Keratinocyte (primary cell): ENCODE measurements at regions not wholly inside any gene's neighbourhood (a gene's known extent, or its start where the extent isn't known, plus 50 kb on each side); places are given as distances from the start of the nearest gene placed in this dataset.

Experiments used
- DNase-seq: peaks from one replicate; pipeline ENCODE4 v3.0.0-alpha.2; 2011; ENCODE audit warnings: low read depth, missing footprints, low spot score
- FAIRE-seq: peaks from 2 replicates; lab custom pipeline; 2011; peaks lifted over from hg19 to GRCh38; lab: Jason Lieb, UNC
- H2AFZ ChIP-seq: 2 replicates; pipeline ENCODE4 v1.6.0; 2012; ENCODE audit warnings: low read length, control low read depth, inconsistent platforms; ENCODE audit not compliant: control insufficient read depth
- H3K27ac ChIP-seq: 2 replicates; pipeline ENCODE4 v1.5.1; 2011; ENCODE audit warnings: low read length; ENCODE audit not compliant: control insufficient read depth, insufficient read depth
- H3K27me3 ChIP-seq: 3 replicates; pipeline ENCODE4 v1.6.0; 2011; ENCODE audit warnings: low read length; ENCODE audit not compliant: control insufficient read depth, insufficient read depth; ENCODE audit errors: extremely low read depth
- H3K36me3 ChIP-seq, 2 experiments: 2 replicates in 1 of 2; 3 replicates in 1 of 2; pipeline ENCODE4 v1.5.1; 2011; ENCODE audit warnings: low read length in 2 of 2, mild to moderate bottlenecking in 1 of 2; ENCODE audit not compliant: control insufficient read depth in 2 of 2, insufficient read depth in 2 of 2; ENCODE audit errors: extremely low read depth in 1 of 2
- H3K4me1 ChIP-seq: 3 replicates; pipeline ENCODE4 v1.5.1; 2011; ENCODE audit warnings: low read length; ENCODE audit not compliant: control insufficient read depth, insufficient read depth; ENCODE audit errors: extremely low read depth
- H3K4me2 ChIP-seq: 3 replicates; pipeline ENCODE4 v1.6.0; 2011; ENCODE audit warnings: low read depth, low read length; ENCODE audit not compliant: control insufficient read depth, insufficient read depth; ENCODE audit errors: extremely low read depth
- H3K4me3 ChIP-seq, 3 experiments: fragments of 200-600 bp in 1 of 3; sonication (generic) in 1 of 3; 2 replicates in 2 of 3; 3 replicates in 1 of 3; pipeline ENCODE4 v1.5.1; 2011 to 2016; ENCODE audit warnings: low read length in 3 of 3, mild to moderate bottlenecking in 3 of 3, control low read depth in 2 of 3, inconsistent platforms in 1 of 3, low read depth in 1 of 3, mixed read lengths in 1 of 3, mixed run types in 1 of 3, moderate library complexity in 1 of 3; ENCODE audit not compliant: control insufficient read depth in 2 of 3, insufficient read depth in 2 of 3; ENCODE audit errors: extremely low read depth in 1 of 3
- H3K79me2 ChIP-seq: 2 replicates; pipeline ENCODE4 v1.6.0; 2012; ENCODE audit warnings: low read length; ENCODE audit not compliant: control insufficient read depth, insufficient read depth
- H3K9ac ChIP-seq: 3 replicates; pipeline ENCODE4 v1.6.0; 2011; ENCODE audit warnings: low read length; ENCODE audit not compliant: control insufficient read depth, insufficient read depth; ENCODE audit errors: extremely low read depth
- H3K9me1 ChIP-seq: 3 replicates; pipeline ENCODE4 v1.6.0; 2011; ENCODE audit warnings: low read length; ENCODE audit not compliant: control insufficient read depth, insufficient read depth; ENCODE audit errors: extremely low read depth
- H3K9me3 ChIP-seq: 2 replicates; pipeline ENCODE4 v1.5.1; 2012; ENCODE audit warnings: low read depth, low read length; ENCODE audit not compliant: control insufficient read depth
- H4K20me1 ChIP-seq: 3 replicates; pipeline ENCODE4 v1.6.0; 2011; ENCODE audit warnings: low read length; ENCODE audit not compliant: control insufficient read depth, insufficient read depth; ENCODE audit errors: extremely low read depth
- CTCF ChIP-seq, 3 experiments: IDR thresholded peaks in 1 of 3; conservative IDR thresholded peaks in 1 of 3; optimal IDR thresholded peaks in 1 of 3; 2 replicates in 2 of 3; 3 replicates in 1 of 3; pipeline versions ENCODE3 to v1.5.1; 2011; ENCODE audit warnings: low read length in 3 of 3, mild to moderate bottlenecking in 3 of 3, moderate library complexity in 2 of 3, control low read depth in 1 of 3, inconsistent platforms in 1 of 3; ENCODE audit not compliant: insufficient read depth in 2 of 3; ENCODE audit errors: extremely low read depth in 1 of 3
- EZH2 ChIP-seq: IDR thresholded peaks from one replicate; pipeline ENCODE4 v1.6.1; 2012; ENCODE audit warnings: inconsistent platforms, mild to moderate bottlenecking, low read length, moderate library complexity
- dilution Hi-C: fragments of 300-500 bp; cut with MboI; formaldehyde crosslinking; loops from one replicate; pipeline ENCODE4 v1.7.0; 2020; ENCODE audit warnings: low sequenced_read_pairs; ENCODE audit not compliant: extremely low pct_ligation_motif_present

- TF ChIP-seq CTCF (optimal IDR thresholded peaks at IDR 0.05 in 1 of 3, IDR thresholded peaks at IDR 0.05 in 1 of 3, conservative IDR thresholded peaks at IDR 0.05 in 1 of 3; ENCODE audit: extremely low read depth in 1 of 3, insufficient read depth in 2 of 3, low read length in 3 of 3) (no peak), EZH2 (no peak)
- no peak overlapping the region for H3K27ac ChIP-seq
- H3K36me3 ChIP-seq, result no peaks in the 10 kb centered on the region
- no peaks in the 10 kb centered on the region for H4K20me1 ChIP-seq
- no peak overlapping the region for H3K4me2 ChIP-seq
- no peaks in the 10 kb centered on the region for H3K27me3 ChIP-seq
- H3K79me2 ChIP-seq, result no peaks in the 10 kb centered on the region
- DNase-seq (no peak), FAIRE-seq (no peak)
- no peaks in the 10 kb centered on the region for H3K4me1 ChIP-seq
- dilution Hi-C loops, result no loop called here
- H3K9me1 ChIP-seq, result no peaks in the 10 kb centered on the region
- no peak overlapping the region for H3K4me3 ChIP-seq
- H3K9ac ChIP-seq, result no peak overlapping the region
- no peak overlapping the region for H2AFZ ChIP-seq
- no peaks in the 10 kb centered on the region for H3K9me3 ChIP-seq
These were observed 708.9 kb downstream of the NTRK3 start for GRCh38 chr15:87547470-87548181.

- Histone ChIP-seq H3K9me3 (no peaks in the 10 kb centered on the region), H4K20me1 (no peaks in the 10 kb centered on the region), H3K4me3 (no peak overlapping the region), H3K9me1 (no peaks in the 10 kb centered on the region), H2AFZ (no peak overlapping the region), H3K9ac (no peak overlapping the region), H3K36me3 (no peaks in the 10 kb centered on the region), H3K79me2 (no peaks in the 10 kb centered on the region), H3K27me3 (no peaks in the 10 kb centered on the region), H3K4me2 (no peak overlapping the region), H3K4me1 (no peaks in the 10 kb centered on the region), H3K27ac (no peak overlapping the region)
- FAIRE-seq (no peak), DNase-seq (no peak)
- TF ChIP-seq CTCF (optimal IDR thresholded peaks at IDR 0.05 in 1 of 3, IDR thresholded peaks at IDR 0.05 in 1 of 3, conservative IDR thresholded peaks at IDR 0.05 in 1 of 3; ENCODE audit: extremely low read depth in 1 of 3, insufficient read depth in 2 of 3, low read length in 3 of 3) (no peak), EZH2 (no peak)
- dilution Hi-C loops, result no loop called here
These were observed 718.2 kb downstream of the NTRK3 start for GRCh38 chr15:87538327-87538834.
